ENCODE measurements at regions not wholly inside any gene's neighbourhood (a gene's known extent, or its start where the extent isn't known, plus 50 kb on each side); places are given as distances from the start of the nearest gene placed in this dataset.
"Not testable (repeated sequence)": the region's sequence is repeated elsewhere in the genome, so short reads cannot be mapped to it uniquely, and the experiment has no call there.

GRCh38 chr3:195984392-195985030, 76.2 kb upstream of the TNK2 start:
- not testable (repeated sequence) for H3F3A ChIP-seq (ENCODE audit: low read depth); H3K9me2 ChIP-seq (replicated peaks; ENCODE audit: low read depth, low read length); H2AFZ ChIP-seq (ENCODE audit: low read length); H4K20me1 ChIP-seq (ENCODE audit: insufficient read depth, low read length, poor library complexity, severe bottlenecking); H3K27me3 ChIP-seq (ENCODE audit: insufficient read depth, low read length, poor library complexity, severe bottlenecking); H3K9me3 ChIP-seq (ENCODE audit: insufficient read depth, low read depth, low read length); H3K4me1 ChIP-seq (ENCODE audit: insufficient read depth, low read length, poor library complexity, severe bottlenecking)
- Histone ChIP-seq H3K4me2 (ENCODE audit: low read depth, low read length, poor library complexity, severe bottlenecking) (peak overlapping the region; percentile 42), H3K4me3 (ENCODE audit: low read length, poor library complexity, severe bottlenecking) (peak overlapping the region; percentile 58), H3K36me3 (ENCODE audit: insufficient read depth, low read length) (peaks cover 20% of the 10 kb centered on the region), H3K9ac (ENCODE audit: low read depth, low read length, poor library complexity, severe bottlenecking) (peak overlapping the region; percentile 68), H3K79me2 (ENCODE audit: insufficient read depth, low read length) (peaks cover 34% of the 10 kb centered on the region)

- not testable (repeated sequence) for H3K9me2 ChIP-seq (replicated peaks; ENCODE audit: low read depth, low read length); H4K20me1 ChIP-seq (ENCODE audit: insufficient read depth, low read length, poor library complexity, severe bottlenecking); H3K27me3 ChIP-seq (ENCODE audit: insufficient read depth, low read length, poor library complexity, severe bottlenecking); H3K4me2 ChIP-seq (ENCODE audit: low read depth, low read length, poor library complexity, severe bottlenecking); H3K9me3 ChIP-seq (ENCODE audit: insufficient read depth, low read depth, low read length); H3F3A ChIP-seq (ENCODE audit: low read depth); H2AFZ ChIP-seq (ENCODE audit: low read length); H3K4me1 ChIP-seq (ENCODE audit: insufficient read depth, low read length, poor library complexity, severe bottlenecking)
- H3K36me3 ChIP-seq (ENCODE audit: insufficient read depth, low read length) = peaks cover 23% of the 10 kb centered on the region
- H3K4me3 ChIP-seq (ENCODE audit: low read length, poor library complexity, severe bottlenecking) = peak overlapping the region; percentile 54
- H3K79me2 ChIP-seq (ENCODE audit: insufficient read depth, low read length) = peaks cover 33% of the 10 kb centered on the region
- H3K9ac ChIP-seq (ENCODE audit: low read depth, low read length, poor library complexity, severe bottlenecking) = peak overlapping the region; percentile 68
Observed at GRCh38 chr3:195983880-195984279, 75.5 kb upstream of the TNK2 start.

- H3K4me3 ChIP-seq (ENCODE audit: low read length, poor library complexity, severe bottlenecking) = peak overlapping the region; percentile 71
- peak overlapping the region; percentile 35 for H3K4me2 ChIP-seq (ENCODE audit: low read depth, low read length, poor library complexity, severe bottlenecking)
- not testable (repeated sequence) for H3K9me3 ChIP-seq (ENCODE audit: insufficient read depth, low read depth, low read length); H3K4me1 ChIP-seq (ENCODE audit: insufficient read depth, low read length, poor library complexity, severe bottlenecking); H2AFZ ChIP-seq (ENCODE audit: low read length); H3F3A ChIP-seq (ENCODE audit: low read depth); H4K20me1 ChIP-seq (ENCODE audit: insufficient read depth, low read length, poor library complexity, severe bottlenecking); H3K27me3 ChIP-seq (ENCODE audit: insufficient read depth, low read length, poor library complexity, severe bottlenecking); H3K9me2 ChIP-seq (replicated peaks; ENCODE audit: low read depth, low read length)
- peak overlapping the region; percentile 78 for H3K9ac ChIP-seq (ENCODE audit: low read depth, low read length, poor library complexity, severe bottlenecking)
- peaks cover 23% of the 10 kb centered on the region for H3K36me3 ChIP-seq (ENCODE audit: insufficient read depth, low read length)
- peaks cover 28% of the 10 kb centered on the region for H3K79me2 ChIP-seq (ENCODE audit: insufficient read depth, low read length)
Observed at GRCh38 chr3:195982754-195983153, 74.4 kb upstream of the TNK2 start.

DNA sequence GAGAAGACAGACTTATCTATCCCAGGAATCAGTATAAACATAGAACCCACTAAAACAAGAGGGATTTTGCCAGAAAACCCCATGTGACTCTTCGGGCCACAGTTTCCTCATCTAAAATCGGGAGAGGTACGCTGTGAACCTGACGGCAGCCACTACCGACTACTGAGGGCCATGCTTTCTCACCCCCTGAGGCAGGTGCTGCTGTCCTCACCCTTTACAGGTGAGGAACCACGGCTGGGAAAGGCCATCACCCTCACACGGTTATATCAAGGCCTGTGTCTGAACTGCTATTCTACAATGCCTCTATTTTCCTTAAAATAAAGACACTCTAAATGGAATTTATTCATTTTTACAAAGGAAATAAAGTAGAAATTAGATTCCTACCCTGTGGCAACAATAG, 73.4 kb upstream of the TNK2 start:
- H3K4me1 ChIP-seq (ENCODE audit: insufficient read depth, low read length, poor library complexity, severe bottlenecking); H3F3A ChIP-seq (ENCODE audit: low read depth); H2AFZ ChIP-seq (ENCODE audit: low read length); H3K9me2 ChIP-seq (replicated peaks; ENCODE audit: low read depth, low read length); H3K9me3 ChIP-seq (ENCODE audit: insufficient read depth, low read depth, low read length); H3K27me3 ChIP-seq (ENCODE audit: insufficient read depth, low read length, poor library complexity, severe bottlenecking); H4K20me1 ChIP-seq (ENCODE audit: insufficient read depth, low read length, poor library complexity, severe bottlenecking): not testable (repeated sequence)
- H3K9ac ChIP-seq (ENCODE audit: low read depth, low read length, poor library complexity, severe bottlenecking) = peak overlapping the region; percentile 81
- peak overlapping the region; percentile 69 for H3K4me3 ChIP-seq (ENCODE audit: low read length, poor library complexity, severe bottlenecking)
- peaks cover 23% of the 10 kb centered on the region for H3K36me3 ChIP-seq (ENCODE audit: insufficient read depth, low read length)
- peaks cover 23% of the 10 kb centered on the region for H3K79me2 ChIP-seq (ENCODE audit: insufficient read depth, low read length)
- H3K4me2 ChIP-seq (ENCODE audit: low read depth, low read length, poor library complexity, severe bottlenecking) = peak overlapping the region; percentile 44

DNA sequence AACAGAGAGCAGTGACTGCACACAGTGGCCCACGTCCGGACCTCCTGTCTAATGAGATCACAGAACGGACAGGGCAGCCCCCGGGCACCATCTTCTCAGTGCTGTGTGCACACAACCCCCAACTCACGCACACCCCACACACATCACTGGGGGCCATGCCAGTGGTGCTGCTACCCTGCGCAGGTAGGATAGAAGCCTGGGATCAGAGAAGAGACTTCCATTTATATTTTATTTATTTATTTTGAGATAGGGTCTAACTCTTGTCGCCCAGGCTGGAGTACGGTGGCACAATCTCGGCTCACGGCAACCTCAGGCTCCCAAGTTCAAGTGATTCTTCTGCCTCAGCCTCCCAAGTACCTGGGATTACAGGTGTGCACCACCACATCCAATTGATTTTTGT, 71.5 kb upstream of the TNK2 start:
- H4K20me1 ChIP-seq (ENCODE audit: insufficient read depth, low read length, poor library complexity, severe bottlenecking); H3K9ac ChIP-seq (ENCODE audit: low read depth, low read length, poor library complexity, severe bottlenecking); H3K27me3 ChIP-seq (ENCODE audit: insufficient read depth, low read length, poor library complexity, severe bottlenecking); H3K9me3 ChIP-seq (ENCODE audit: insufficient read depth, low read depth, low read length); H3K9me2 ChIP-seq (replicated peaks; ENCODE audit: low read depth, low read length); H3K4me3 ChIP-seq (ENCODE audit: low read length, poor library complexity, severe bottlenecking); H3F3A ChIP-seq (ENCODE audit: low read depth); H2AFZ ChIP-seq (ENCODE audit: low read length); H3K4me2 ChIP-seq (ENCODE audit: low read depth, low read length, poor library complexity, severe bottlenecking): not testable (repeated sequence)
- Histone ChIP-seq H3K79me2 (ENCODE audit: insufficient read depth, low read length) (peaks cover 30% of the 10 kb centered on the region), H3K36me3 (ENCODE audit: insufficient read depth, low read length) (peaks cover 37% of the 10 kb centered on the region), H3K4me1 (ENCODE audit: insufficient read depth, low read length, poor library complexity, severe bottlenecking) (peaks cover 13% of the 10 kb centered on the region)

GRCh38 chr3:195978585-195978984, 70.2 kb upstream of the TNK2 start:
- H3K27me3 ChIP-seq (ENCODE audit: insufficient read depth, low read length, poor library complexity, severe bottlenecking) = not testable (repeated sequence)

GRCh38 chr3:195976876-195977275, 68.5 kb upstream of the TNK2 start:
- H4K20me1 ChIP-seq (ENCODE audit: insufficient read depth, low read length, poor library complexity, severe bottlenecking); H3K27me3 ChIP-seq (ENCODE audit: insufficient read depth, low read length, poor library complexity, severe bottlenecking); H3K9me2 ChIP-seq (replicated peaks; ENCODE audit: low read depth, low read length); H3F3A ChIP-seq (ENCODE audit: low read depth); H2AFZ ChIP-seq (ENCODE audit: low read length); H3K9me3 ChIP-seq (ENCODE audit: insufficient read depth, low read depth, low read length): not testable (repeated sequence)
- H3K4me3 ChIP-seq (ENCODE audit: low read length, poor library complexity, severe bottlenecking) = peak overlapping the region; percentile 51
- H3K9ac ChIP-seq (ENCODE audit: low read depth, low read length, poor library complexity, severe bottlenecking) = peak overlapping the region; percentile 50
- peaks cover 31% of the 10 kb centered on the region; the same call in 1 of the 2 replicates for H3K36me3 ChIP-seq (ENCODE audit: insufficient read depth, low read length)
- H3K4me1 ChIP-seq (ENCODE audit: insufficient read depth, low read length, poor library complexity, severe bottlenecking) = peaks cover 13% of the 10 kb centered on the region
- peak overlapping the region; percentile 31 for H3K4me2 ChIP-seq (ENCODE audit: low read depth, low read length, poor library complexity, severe bottlenecking)
- peaks cover 12% of the 10 kb centered on the region; the same call in 1 of the 2 replicates for H3K79me2 ChIP-seq (ENCODE audit: insufficient read depth, low read length)

More at GRCh38 chr3:195978585-195978984, 70.2 kb upstream of the TNK2 start:
- Histone ChIP-seq H3K79me2 (ENCODE audit: insufficient read depth, low read length) (peaks cover 20% of the 10 kb centered on the region), H3K4me1 (ENCODE audit: insufficient read depth, low read length, poor library complexity, severe bottlenecking) (peaks cover 13% of the 10 kb centered on the region), H3K9ac (ENCODE audit: low read depth, low read length, poor library complexity, severe bottlenecking) (peak overlapping the region; percentile 83), H3K36me3 (ENCODE audit: insufficient read depth, low read length) (peaks cover 38% of the 10 kb centered on the region), H3K4me2 (ENCODE audit: low read depth, low read length, poor library complexity, severe bottlenecking) (peak overlapping the region; percentile 63)
- not testable (repeated sequence) for H2AFZ ChIP-seq (ENCODE audit: low read length); H4K20me1 ChIP-seq (ENCODE audit: insufficient read depth, low read length, poor library complexity, severe bottlenecking); H3K4me3 ChIP-seq (ENCODE audit: low read length, poor library complexity, severe bottlenecking); H3K9me2 ChIP-seq (replicated peaks; ENCODE audit: low read depth, low read length); H3K9me3 ChIP-seq (ENCODE audit: insufficient read depth, low read depth, low read length); H3F3A ChIP-seq (ENCODE audit: low read depth)

Measured in Loucy (cell line).